ENCODE measurements at regions not wholly inside any gene's neighbourhood (a gene's known extent, or its start where the extent isn't known, plus 50 kb on each side); places are given as distances from the start of the nearest gene placed in this dataset.

- no peak for DNase-seq (ENCODE audit: low read depth)
- H3K4me3 ChIP-seq (ENCODE audit: low read length) = no peak overlapping the region
- TF ChIP-seq, protein P1, sequence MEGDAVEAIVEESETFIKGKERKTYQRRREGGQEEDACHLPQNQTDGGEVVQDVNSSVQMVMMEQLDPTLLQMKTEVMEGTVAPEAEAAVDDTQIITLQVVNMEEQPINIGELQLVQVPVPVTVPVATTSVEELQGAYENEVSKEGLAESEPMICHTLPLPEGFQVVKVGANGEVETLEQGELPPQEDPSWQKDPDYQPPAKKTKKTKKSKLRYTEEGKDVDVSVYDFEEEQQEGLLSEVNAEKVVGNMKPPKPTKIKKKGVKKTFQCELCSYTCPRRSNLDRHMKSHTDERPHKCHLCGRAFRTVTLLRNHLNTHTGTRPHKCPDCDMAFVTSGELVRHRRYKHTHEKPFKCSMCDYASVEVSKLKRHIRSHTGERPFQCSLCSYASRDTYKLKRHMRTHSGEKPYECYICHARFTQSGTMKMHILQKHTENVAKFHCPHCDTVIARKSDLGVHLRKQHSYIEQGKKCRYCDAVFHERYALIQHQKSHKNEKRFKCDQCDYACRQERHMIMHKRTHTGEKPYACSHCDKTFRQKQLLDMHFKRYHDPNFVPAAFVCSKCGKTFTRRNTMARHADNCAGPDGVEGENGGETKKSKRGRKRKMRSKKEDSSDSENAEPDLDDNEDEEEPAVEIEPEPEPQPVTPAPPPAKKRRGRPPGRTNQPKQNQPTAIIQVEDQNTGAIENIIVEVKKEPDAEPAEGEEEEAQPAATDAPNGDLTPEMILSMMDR (conservative IDR thresholded peaks at IDR 0.05; ENCODE audit: low read depth, low read length) = no peak
These were observed 827.7 kb downstream of the SORCS3 start for GRCh38 chr10:105468759-105469158.

DNA sequence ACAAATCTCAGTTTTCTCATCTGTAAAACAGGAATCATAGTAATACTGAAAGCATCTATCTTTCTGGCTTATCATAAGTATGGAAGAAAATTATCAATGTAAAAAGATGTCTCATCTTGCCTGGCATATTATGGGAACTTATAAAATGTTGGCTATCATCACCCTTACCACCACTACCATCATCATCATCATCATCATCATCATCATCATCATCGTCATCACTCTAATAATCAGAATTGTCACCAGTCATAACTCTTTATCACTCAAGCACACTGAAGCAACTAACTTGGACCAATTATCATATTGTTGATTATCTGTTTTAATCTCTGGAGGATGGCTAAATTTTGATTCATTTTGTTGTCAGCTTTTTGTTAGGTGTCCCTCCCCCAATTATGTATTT lies 825.4 kb downstream of the SORCS3 start:
- no peak for DNase-seq (ENCODE audit: low read depth)
- no peak overlapping the region for H3K4me3 ChIP-seq (ENCODE audit: low read length)
- TF ChIP-seq, protein P1 (conservative IDR thresholded peaks at IDR 0.05; ENCODE audit: low read depth, low read length) = no peak

GRCh38 chr10:105434970-105435369 lies 793.9 kb downstream of the SORCS3 start:
- DNase-seq (ENCODE audit: low read depth) = no peak
- TF ChIP-seq, protein P1 (conservative IDR thresholded peaks at IDR 0.05; ENCODE audit: low read depth, low read length) = no peak
- no peak overlapping the region for H3K4me3 ChIP-seq (ENCODE audit: low read length)

DNA sequence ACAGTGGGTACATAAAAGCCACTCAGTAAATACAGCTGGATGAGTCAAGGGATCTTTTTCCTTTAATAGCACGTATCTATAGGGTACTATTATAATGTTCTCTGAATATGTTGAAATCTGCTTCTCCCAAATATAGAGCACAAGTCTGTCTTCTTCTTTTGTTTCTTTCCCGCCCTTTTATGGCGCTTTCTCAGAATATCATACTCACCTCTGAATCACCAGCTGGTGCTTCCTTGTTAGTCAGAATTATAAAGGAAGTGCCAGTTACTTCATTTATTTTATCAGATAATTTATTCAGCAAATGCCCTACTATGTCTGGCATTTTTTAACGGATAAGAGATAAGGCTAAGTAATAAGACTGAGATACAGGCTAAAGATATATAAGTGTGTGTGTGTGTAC lies 772.9 kb downstream of the SORCS3 start:
- TF ChIP-seq, protein P1 (conservative IDR thresholded peaks at IDR 0.05; ENCODE audit: low read depth, low read length) = no peak
- H3K4me3 ChIP-seq (ENCODE audit: low read length) = no peak overlapping the region
- DNase-seq (ENCODE audit: low read depth) = no peak

DNA sequence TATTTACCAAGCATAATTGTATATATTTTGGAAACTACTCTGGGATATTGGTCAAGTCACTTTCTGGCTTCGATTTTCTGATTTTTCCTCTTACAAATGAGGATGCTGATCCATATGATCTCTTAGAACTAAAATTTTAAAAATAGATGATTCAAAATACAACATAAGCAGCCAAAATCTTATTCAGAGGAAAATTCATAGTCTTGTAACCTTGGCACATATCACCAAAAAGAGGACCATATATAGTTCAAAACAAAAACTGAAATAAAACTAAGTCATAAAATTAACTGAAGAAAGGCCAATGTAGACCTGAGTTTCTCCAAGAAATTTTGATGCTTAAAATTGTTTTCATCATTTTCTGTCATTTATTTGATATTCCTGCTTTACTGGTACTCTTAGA lies 768.3 kb downstream of the SORCS3 start:
- no peak for DNase-seq (ENCODE audit: low read depth)
- TF ChIP-seq, protein P1 (conservative IDR thresholded peaks at IDR 0.05; ENCODE audit: low read depth, low read length) = no peak
- no peak overlapping the region for H3K4me3 ChIP-seq (ENCODE audit: low read length)

GRCh38 chr10:105406488-105406887 lies 765.4 kb downstream of the SORCS3 start:
- DNase-seq (ENCODE audit: low read depth) = no peak
- H3K4me3 ChIP-seq (ENCODE audit: low read length) = no peak overlapping the region
- TF ChIP-seq, protein P1 (conservative IDR thresholded peaks at IDR 0.05; ENCODE audit: low read depth, low read length) = no peak

DNA sequence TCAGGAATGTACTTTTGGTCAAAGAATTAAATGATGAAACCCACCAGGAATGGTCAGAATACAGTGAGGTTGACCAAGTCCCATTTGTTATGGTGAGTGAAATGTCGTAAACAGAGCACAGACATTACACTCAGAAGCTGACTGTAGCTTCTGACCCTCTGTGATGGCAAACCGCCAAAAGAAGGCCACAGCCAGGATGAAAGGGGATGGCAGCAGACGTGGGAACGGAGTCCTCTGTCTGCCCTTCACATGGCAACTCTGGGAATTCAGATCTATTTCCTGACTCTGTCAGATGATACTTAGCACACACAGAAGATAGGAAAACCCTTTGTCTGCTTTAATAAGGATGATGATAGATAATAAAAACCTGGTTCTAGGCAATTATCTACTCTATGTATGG lies 757.1 kb downstream of the SORCS3 start:
- H3K4me3 ChIP-seq (ENCODE audit: low read length) = no peak overlapping the region
- no peak for DNase-seq (ENCODE audit: low read depth)
- TF ChIP-seq, protein P1 (conservative IDR thresholded peaks at IDR 0.05; ENCODE audit: low read depth, low read length) = no peak

All from retinal pigment epithelial cell (primary cell).